ENCODE measurements at regions not wholly inside any gene's neighbourhood (a gene's known extent, or its start where the extent isn't known, plus 50 kb on each side); places are given as distances from the start of the nearest gene placed in this dataset.

DNA sequence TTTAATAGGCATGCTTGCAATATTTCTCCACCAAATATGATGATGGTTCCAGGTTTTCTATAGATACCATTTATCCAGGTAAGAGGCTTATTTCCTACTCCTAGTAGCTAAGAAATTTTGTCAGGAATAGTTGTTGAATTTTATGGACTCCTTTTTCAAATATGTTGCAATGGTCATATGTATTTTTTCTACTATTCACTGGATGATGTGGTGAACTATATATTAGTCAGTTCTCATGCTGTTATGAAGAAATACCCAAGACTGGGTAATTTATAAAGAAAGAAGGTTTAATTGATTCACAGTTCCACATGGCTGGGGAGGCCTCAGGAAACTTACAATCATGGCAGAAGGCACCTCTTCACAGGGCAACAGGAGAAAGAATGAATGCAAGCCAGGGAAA lies 141.1 kb upstream of the NR3C1 start:
- TF ChIP-seq, protein P1, sequence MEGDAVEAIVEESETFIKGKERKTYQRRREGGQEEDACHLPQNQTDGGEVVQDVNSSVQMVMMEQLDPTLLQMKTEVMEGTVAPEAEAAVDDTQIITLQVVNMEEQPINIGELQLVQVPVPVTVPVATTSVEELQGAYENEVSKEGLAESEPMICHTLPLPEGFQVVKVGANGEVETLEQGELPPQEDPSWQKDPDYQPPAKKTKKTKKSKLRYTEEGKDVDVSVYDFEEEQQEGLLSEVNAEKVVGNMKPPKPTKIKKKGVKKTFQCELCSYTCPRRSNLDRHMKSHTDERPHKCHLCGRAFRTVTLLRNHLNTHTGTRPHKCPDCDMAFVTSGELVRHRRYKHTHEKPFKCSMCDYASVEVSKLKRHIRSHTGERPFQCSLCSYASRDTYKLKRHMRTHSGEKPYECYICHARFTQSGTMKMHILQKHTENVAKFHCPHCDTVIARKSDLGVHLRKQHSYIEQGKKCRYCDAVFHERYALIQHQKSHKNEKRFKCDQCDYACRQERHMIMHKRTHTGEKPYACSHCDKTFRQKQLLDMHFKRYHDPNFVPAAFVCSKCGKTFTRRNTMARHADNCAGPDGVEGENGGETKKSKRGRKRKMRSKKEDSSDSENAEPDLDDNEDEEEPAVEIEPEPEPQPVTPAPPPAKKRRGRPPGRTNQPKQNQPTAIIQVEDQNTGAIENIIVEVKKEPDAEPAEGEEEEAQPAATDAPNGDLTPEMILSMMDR (IDR thresholded peaks at IDR 0.05; ENCODE audit: poor library complexity), result no peak
- no peak for TF ChIP-seq EZH2phosphoT487 (IDR thresholded peaks at IDR 0.05; ENCODE audit: low read depth, severe bottlenecking, unreplicated experiment)

Data from hepatocyte (in vitro differentiated cells).